ENCODE measurements at regions not wholly inside any gene's neighbourhood (a gene's known extent, or its start where the extent isn't known, plus 50 kb on each side); places are given as distances from the start of the nearest gene placed in this dataset.

DNA sequence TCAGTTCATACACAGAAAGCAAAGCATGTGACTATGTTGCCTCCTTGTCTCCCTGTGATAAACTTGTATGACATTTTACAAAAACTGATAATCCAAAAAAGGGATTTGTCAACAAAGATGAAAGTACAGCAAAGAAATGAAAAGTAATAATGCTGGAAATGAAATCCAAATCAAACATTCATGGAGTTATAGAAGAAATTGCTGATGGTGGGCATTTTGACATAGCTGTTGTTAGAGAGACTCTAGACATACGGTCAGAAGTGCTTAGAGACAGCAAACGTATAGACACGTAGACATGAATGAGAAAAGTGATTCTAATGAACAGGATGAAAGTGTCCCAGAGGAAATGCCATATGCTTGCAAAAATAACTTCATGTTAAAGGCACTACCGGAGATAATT is 186.9 kb upstream of the RGMB start:
- TF ChIP-seq, protein P1, sequence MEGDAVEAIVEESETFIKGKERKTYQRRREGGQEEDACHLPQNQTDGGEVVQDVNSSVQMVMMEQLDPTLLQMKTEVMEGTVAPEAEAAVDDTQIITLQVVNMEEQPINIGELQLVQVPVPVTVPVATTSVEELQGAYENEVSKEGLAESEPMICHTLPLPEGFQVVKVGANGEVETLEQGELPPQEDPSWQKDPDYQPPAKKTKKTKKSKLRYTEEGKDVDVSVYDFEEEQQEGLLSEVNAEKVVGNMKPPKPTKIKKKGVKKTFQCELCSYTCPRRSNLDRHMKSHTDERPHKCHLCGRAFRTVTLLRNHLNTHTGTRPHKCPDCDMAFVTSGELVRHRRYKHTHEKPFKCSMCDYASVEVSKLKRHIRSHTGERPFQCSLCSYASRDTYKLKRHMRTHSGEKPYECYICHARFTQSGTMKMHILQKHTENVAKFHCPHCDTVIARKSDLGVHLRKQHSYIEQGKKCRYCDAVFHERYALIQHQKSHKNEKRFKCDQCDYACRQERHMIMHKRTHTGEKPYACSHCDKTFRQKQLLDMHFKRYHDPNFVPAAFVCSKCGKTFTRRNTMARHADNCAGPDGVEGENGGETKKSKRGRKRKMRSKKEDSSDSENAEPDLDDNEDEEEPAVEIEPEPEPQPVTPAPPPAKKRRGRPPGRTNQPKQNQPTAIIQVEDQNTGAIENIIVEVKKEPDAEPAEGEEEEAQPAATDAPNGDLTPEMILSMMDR (IDR thresholded peaks at IDR 0.05 in 4 of 5, conservative IDR thresholded peaks at IDR 0.05 in 1 of 5) = no peak
- TF ChIP-seq POLR2A (IDR thresholded peaks at IDR 0.05) = no peak

Data from gastrocnemius medialis (tissue), 4 donors.